ENCODE measurements at regions not wholly inside any gene's neighbourhood (a gene's known extent, or its start where the extent isn't known, plus 50 kb on each side); places are given as distances from the start of the nearest gene placed in this dataset.

DNA sequence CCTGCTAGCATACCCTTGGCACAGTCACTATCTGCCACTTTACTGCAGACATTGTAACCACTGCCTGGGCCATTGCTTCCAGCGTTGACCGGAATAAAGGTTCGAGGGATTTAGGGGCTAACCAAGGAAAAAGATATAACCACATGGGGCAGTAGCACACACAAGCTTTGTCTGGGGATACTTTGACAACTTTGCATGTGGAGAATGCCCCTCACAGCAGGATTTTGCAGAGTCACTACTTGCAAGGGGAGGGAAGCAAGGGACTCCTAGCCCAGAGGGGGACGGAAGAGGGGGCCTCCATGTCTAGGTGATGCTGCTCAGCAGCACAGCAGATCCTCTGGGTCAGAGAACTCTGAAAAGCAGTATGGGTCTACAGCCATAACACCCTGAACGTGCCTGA lies 138.7 kb downstream of the SPP2 start:
- WGBS = 73% methylated on average over 5 of the region's 5 CpGs
- Histone ChIP-seq H3K4me3 (ENCODE audit: low read length) (no peak overlapping the region), H3K36me3 (ENCODE audit: insufficient read depth, low read length) (no peaks in the 10 kb centered on the region), H3K27ac (ENCODE audit: low read depth, low read length) (no peak overlapping the region), H3K9ac (ENCODE audit: low read depth, low read length) (no peak overlapping the region), H3K27me3 (ENCODE audit: insufficient read depth, low read length) (no peaks in the 10 kb centered on the region), H3K9me3 (ENCODE audit: insufficient read depth, low read depth, low read length) (no peaks in the 10 kb centered on the region), H3K4me1 (ENCODE audit: insufficient read depth, low read length) (0 out of 2 replicates have a peak, but pooled peaks cover 3% of the 10 kb centered on the region)

- H3K4me3 ChIP-seq (ENCODE audit: low read length) = no peak overlapping the region
- no peaks in the 10 kb centered on the region for H3K27me3 ChIP-seq (ENCODE audit: insufficient read depth, low read length)
- no peaks in the 10 kb centered on the region for H3K36me3 ChIP-seq (ENCODE audit: insufficient read depth, low read length)
- H3K4me1 ChIP-seq (ENCODE audit: insufficient read depth, low read length) = 0 out of 2 replicates have a peak, but pooled peaks cover 3% of the 10 kb centered on the region
- WGBS = 89% methylated on average over 2 of the region's 2 CpGs
- H3K27ac ChIP-seq (ENCODE audit: low read depth, low read length) = no peak overlapping the region
- H3K9ac ChIP-seq (ENCODE audit: low read depth, low read length) = no peak overlapping the region
- no peaks in the 10 kb centered on the region for H3K9me3 ChIP-seq (ENCODE audit: insufficient read depth, low read depth, low read length)
Observed at GRCh38 chr2:234187646-234188174, 137.2 kb downstream of the SPP2 start.

- WGBS = 85% methylated on average over 1 of the region's 1 CpG
Observed at GRCh38 chr2:234181121-234181520, 130.6 kb downstream of the SPP2 start.

GRCh38 chr2:234179031-234179363 lies 128.5 kb downstream of the SPP2 start:
- H3K9ac ChIP-seq (ENCODE audit: low read depth, low read length) = no peak overlapping the region
- H3K4me3 ChIP-seq (ENCODE audit: low read length) = no peak overlapping the region
- H3K27ac ChIP-seq (ENCODE audit: low read depth, low read length) = no peak overlapping the region
- WGBS = 92% methylated on average over 6 of the region's 6 CpGs
- no peaks in the 10 kb centered on the region for H3K9me3 ChIP-seq (ENCODE audit: insufficient read depth, low read depth, low read length)
- no peaks in the 10 kb centered on the region for H3K27me3 ChIP-seq (ENCODE audit: insufficient read depth, low read length)
- no peaks in the 10 kb centered on the region for H3K36me3 ChIP-seq (ENCODE audit: insufficient read depth, low read length)
- peaks cover 9% of the 10 kb centered on the region; the same call in 1 of the 2 replicates for H3K4me1 ChIP-seq (ENCODE audit: insufficient read depth, low read length)

More at GRCh38 chr2:234181121-234181520, 130.6 kb downstream of the SPP2 start:
- H3K4me1 ChIP-seq (ENCODE audit: insufficient read depth, low read length) = peaks cover 9% of the 10 kb centered on the region; the same call in 1 of the 2 replicates
- no peaks in the 10 kb centered on the region for H3K9me3 ChIP-seq (ENCODE audit: insufficient read depth, low read depth, low read length)
- no peak overlapping the region for H3K4me3 ChIP-seq (ENCODE audit: low read length)
- no peak overlapping the region for H3K27ac ChIP-seq (ENCODE audit: low read depth, low read length)
- no peaks in the 10 kb centered on the region for H3K27me3 ChIP-seq (ENCODE audit: insufficient read depth, low read length)
- H3K36me3 ChIP-seq (ENCODE audit: insufficient read depth, low read length) = no peaks in the 10 kb centered on the region
- no peak overlapping the region for H3K9ac ChIP-seq (ENCODE audit: low read depth, low read length)

DNA sequence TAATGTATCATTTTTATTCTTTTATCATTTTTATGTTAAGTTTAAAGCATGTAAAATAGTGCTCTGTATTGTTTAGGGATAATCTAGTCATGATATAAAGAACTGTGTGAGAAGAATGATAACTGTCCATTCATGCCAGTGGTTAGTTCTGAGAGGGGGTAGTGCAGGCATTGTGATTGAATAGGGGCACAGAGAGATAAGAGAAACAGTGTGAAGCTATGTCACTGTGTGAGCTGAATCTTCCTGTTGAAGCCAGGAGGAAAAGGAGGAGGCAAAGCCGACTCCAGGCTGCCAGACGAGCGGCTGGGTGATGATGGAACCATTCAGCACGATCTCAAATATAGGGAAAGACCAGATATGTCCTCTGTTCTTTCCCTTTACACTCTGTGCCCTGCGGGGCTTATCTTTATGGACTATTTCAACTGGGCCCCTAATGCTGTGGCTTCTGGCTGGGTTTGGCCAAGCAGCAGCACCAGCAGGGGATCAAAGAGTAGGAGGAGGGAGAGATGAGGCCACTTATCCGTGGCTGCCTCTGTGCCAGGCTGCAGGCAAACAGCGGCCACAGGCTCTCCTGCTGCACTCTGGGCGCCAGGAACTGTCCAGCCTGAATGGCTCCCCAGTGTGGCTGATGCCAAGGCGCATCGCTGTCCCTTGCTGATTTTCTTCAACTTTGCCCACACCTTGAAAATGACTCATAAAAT lies 128.0 kb downstream of the SPP2 start:
- H3K4me3 ChIP-seq (ENCODE audit: low read length) = no peak overlapping the region
- H3K9ac ChIP-seq (ENCODE audit: low read depth, low read length) = no peak overlapping the region
- H3K27me3 ChIP-seq (ENCODE audit: insufficient read depth, low read length) = no peaks in the 10 kb centered on the region
- 80% methylated on average over 10 of the region's 10 CpGs for WGBS
- no peaks in the 10 kb centered on the region for H3K9me3 ChIP-seq (ENCODE audit: insufficient read depth, low read depth, low read length)
- no peaks in the 10 kb centered on the region for H3K36me3 ChIP-seq (ENCODE audit: insufficient read depth, low read length)
- peaks cover 9% of the 10 kb centered on the region; the same call in 1 of the 2 replicates for H3K4me1 ChIP-seq (ENCODE audit: insufficient read depth, low read length)
- H3K27ac ChIP-seq (ENCODE audit: low read depth, low read length) = no peak overlapping the region

- Histone ChIP-seq H3K36me3 (ENCODE audit: insufficient read depth, low read length) (no peaks in the 10 kb centered on the region), H3K27ac (ENCODE audit: low read depth, low read length) (no peak overlapping the region), H3K4me3 (ENCODE audit: low read length) (no peak overlapping the region), H3K9ac (ENCODE audit: low read depth, low read length) (no peak overlapping the region), H3K27me3 (ENCODE audit: insufficient read depth, low read length) (no peaks in the 10 kb centered on the region), H3K4me1 (ENCODE audit: insufficient read depth, low read length) (peaks cover 9% of the 10 kb centered on the region; the same call in 1 of the 2 replicates), H3K9me3 (ENCODE audit: insufficient read depth, low read depth, low read length) (no peaks in the 10 kb centered on the region)
- WGBS = 95% methylated on average over 6 of the region's 6 CpGs
Observed at GRCh38 chr2:234175649-234176048, 125.1 kb downstream of the SPP2 start.

DNA sequence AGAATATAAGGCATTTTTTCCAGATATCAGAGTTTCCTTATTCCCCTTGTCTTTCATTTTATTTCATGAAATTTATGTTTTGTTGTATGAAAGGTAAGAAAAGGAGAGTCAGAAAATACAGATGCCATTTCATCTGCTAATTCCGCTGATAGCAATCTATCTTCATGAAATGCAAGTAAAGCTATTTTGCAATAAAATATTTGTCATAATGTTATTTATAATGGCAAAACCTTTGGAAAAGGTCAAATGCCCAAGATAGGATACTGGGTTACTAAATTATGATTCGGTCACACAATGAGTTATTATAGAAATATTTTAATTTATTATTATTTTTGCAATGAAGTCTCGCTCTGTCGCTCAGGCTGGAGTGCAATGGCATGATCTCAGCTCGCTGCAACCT lies 124.2 kb downstream of the SPP2 start:
- no peak overlapping the region for H3K9ac ChIP-seq (ENCODE audit: low read depth, low read length)
- no peaks in the 10 kb centered on the region for H3K36me3 ChIP-seq (ENCODE audit: insufficient read depth, low read length)
- H3K27me3 ChIP-seq (ENCODE audit: insufficient read depth, low read length) = no peaks in the 10 kb centered on the region
- H3K27ac ChIP-seq (ENCODE audit: low read depth, low read length) = no peak overlapping the region
- no peak overlapping the region for H3K4me3 ChIP-seq (ENCODE audit: low read length)
- no peaks in the 10 kb centered on the region for H3K9me3 ChIP-seq (ENCODE audit: insufficient read depth, low read depth, low read length)
- 97% methylated on average over 3 of the region's 5 CpGs for WGBS
- H3K4me1 ChIP-seq (ENCODE audit: insufficient read depth, low read length) = peaks cover 9% of the 10 kb centered on the region; the same call in 1 of the 2 replicates

GRCh38 chr2:234172532-234172931 lies 122.0 kb downstream of the SPP2 start:
- H3K4me1 ChIP-seq (ENCODE audit: insufficient read depth, low read length) = peaks cover 20% of the 10 kb centered on the region; the same call in 1 of the 2 replicates
- H3K27me3 ChIP-seq (ENCODE audit: insufficient read depth, low read length) = no peaks in the 10 kb centered on the region
- no peak overlapping the region for H3K4me3 ChIP-seq (ENCODE audit: low read length)
- H3K9ac ChIP-seq (ENCODE audit: low read depth, low read length) = no peak overlapping the region
- no peaks in the 10 kb centered on the region for H3K9me3 ChIP-seq (ENCODE audit: insufficient read depth, low read depth, low read length)
- no peak overlapping the region for H3K27ac ChIP-seq (ENCODE audit: low read depth, low read length)
- 92% methylated on average over 4 of the region's 4 CpGs for WGBS
- H3K36me3 ChIP-seq (ENCODE audit: insufficient read depth, low read length) = no peaks in the 10 kb centered on the region

DNA sequence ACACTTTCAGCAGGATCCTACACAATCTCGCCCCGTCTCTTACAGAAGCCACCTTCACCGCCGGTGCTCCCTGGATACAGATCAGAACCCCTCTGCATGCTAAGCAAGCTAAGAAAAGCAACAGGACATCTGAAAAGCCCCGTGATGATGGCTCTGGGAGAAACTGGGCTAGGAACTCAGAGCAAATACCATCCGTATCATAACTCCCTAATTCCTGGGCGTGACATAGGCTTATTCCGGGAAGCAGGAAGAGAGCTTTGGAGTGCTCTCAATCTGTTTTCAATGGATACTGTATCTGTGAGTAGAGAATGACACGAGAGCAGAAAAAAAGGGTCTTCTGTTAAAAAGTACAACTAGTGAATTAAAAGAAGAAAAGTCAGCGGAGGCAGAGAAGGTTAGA lies 121.6 kb downstream of the SPP2 start:
- no peak overlapping the region for H3K9ac ChIP-seq (ENCODE audit: low read depth, low read length)
- no peaks in the 10 kb centered on the region for H3K36me3 ChIP-seq (ENCODE audit: insufficient read depth, low read length)
- peaks cover 16% of the 10 kb centered on the region; the same call in 1 of the 2 replicates for H3K4me1 ChIP-seq (ENCODE audit: insufficient read depth, low read length)
- H3K27me3 ChIP-seq (ENCODE audit: insufficient read depth, low read length) = no peaks in the 10 kb centered on the region
- H3K9me3 ChIP-seq (ENCODE audit: insufficient read depth, low read depth, low read length) = no peaks in the 10 kb centered on the region
- H3K27ac ChIP-seq (ENCODE audit: low read depth, low read length) = no peak overlapping the region
- H3K4me3 ChIP-seq (ENCODE audit: low read length) = no peak overlapping the region
- 90% methylated on average over 10 of the region's 10 CpGs for WGBS

DNA sequence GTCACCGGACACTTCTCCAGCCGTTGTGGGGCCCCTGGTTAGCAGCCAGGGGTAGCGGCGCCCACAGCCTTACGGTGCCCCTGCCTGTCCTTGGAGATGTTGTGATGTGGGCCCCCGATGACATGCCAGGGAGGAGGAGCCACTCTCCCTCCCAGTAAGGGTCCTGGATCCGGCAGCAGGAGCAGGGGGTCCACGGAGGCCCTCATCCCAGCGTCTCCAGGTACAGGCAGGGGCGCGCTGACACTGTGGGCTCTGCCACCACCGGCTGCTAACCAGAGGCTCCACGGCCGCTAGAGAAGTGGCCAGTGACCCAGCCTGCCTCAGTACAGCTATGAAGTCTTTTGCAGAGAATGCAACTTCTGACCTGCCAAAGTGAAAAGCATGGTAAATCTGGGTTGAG lies 121.2 kb downstream of the SPP2 start:
- WGBS = 95% methylated on average over 14 of the region's 14 CpGs
- H3K27me3 ChIP-seq (ENCODE audit: insufficient read depth, low read length) = no peaks in the 10 kb centered on the region
- peaks cover 16% of the 10 kb centered on the region; the same call in 1 of the 2 replicates for H3K4me1 ChIP-seq (ENCODE audit: insufficient read depth, low read length)
- H3K36me3 ChIP-seq (ENCODE audit: insufficient read depth, low read length) = no peaks in the 10 kb centered on the region
- no peak overlapping the region for H3K9ac ChIP-seq (ENCODE audit: low read depth, low read length)
- H3K4me3 ChIP-seq (ENCODE audit: low read length) = no peak overlapping the region
- no peak overlapping the region for H3K27ac ChIP-seq (ENCODE audit: low read depth, low read length)
- H3K9me3 ChIP-seq (ENCODE audit: insufficient read depth, low read depth, low read length) = no peaks in the 10 kb centered on the region

- no peaks in the 10 kb centered on the region for H3K9me3 ChIP-seq (ENCODE audit: insufficient read depth, low read depth, low read length)
- WGBS = 90% methylated on average over 1 of the region's 1 CpG
- peaks cover 21% of the 10 kb centered on the region; the same call in 1 of the 2 replicates for H3K4me1 ChIP-seq (ENCODE audit: insufficient read depth, low read length)
- H3K36me3 ChIP-seq (ENCODE audit: insufficient read depth, low read length) = no peaks in the 10 kb centered on the region
- no peak overlapping the region for H3K27ac ChIP-seq (ENCODE audit: low read depth, low read length)
- H3K9ac ChIP-seq (ENCODE audit: low read depth, low read length) = no peak overlapping the region
- no peaks in the 10 kb centered on the region for H3K27me3 ChIP-seq (ENCODE audit: insufficient read depth, low read length)
- H3K4me3 ChIP-seq (ENCODE audit: low read length) = no peak overlapping the region
Observed at GRCh38 chr2:234169674-234170073, 119.2 kb downstream of the SPP2 start.
